GM18505 (cell line): ENCODE measurements at regions not wholly inside any gene's neighbourhood (a gene's known extent, or its start where the extent isn't known, plus 50 kb on each side); places are given as distances from the start of the nearest gene placed in this dataset.

Experiments used
- ATAC-seq: cut with Tn5 transposase; IDR thresholded peaks from one replicate; pipeline ENCODE4 v1.9.1; 2021; ENCODE audit not compliant: unreplicated experiment
- POLR2A ChIP-seq: IDR thresholded peaks from 4 replicates; pipeline ENCODE4 v1.6.1; 2011; ENCODE audit warnings: borderline replicate concordance; ENCODE audit not compliant: insufficient read depth, insufficient read length; ENCODE audit errors: extremely low read depth

DNA sequence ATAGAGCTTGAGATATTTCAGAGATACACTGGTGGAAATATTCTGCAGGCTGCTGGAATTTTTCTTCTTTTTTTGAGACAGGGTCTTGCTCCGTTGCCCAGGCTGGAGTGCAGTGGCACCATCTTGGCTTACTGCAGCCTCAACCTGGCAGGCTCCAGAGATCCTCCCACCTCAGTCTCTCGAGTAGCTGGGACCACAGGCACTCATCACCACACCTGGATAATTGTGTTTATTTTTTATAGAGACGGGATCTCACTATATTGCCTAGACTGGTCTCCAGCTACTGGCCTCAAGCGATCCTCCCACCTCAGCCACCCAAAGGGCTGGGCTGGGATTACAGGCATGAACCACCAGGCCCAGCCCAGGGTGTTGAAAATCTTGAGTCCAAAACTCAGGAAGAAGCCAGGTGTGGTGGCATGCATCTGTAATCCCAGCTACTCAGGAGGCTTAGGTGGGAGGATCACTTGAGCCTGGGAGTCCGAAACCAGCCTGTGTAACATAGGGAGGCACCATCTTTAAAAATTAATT lies 55.7 kb upstream of the FOXK1 start:
- no peak for ATAC-seq
- no peak for TF ChIP-seq POLR2A

DNA sequence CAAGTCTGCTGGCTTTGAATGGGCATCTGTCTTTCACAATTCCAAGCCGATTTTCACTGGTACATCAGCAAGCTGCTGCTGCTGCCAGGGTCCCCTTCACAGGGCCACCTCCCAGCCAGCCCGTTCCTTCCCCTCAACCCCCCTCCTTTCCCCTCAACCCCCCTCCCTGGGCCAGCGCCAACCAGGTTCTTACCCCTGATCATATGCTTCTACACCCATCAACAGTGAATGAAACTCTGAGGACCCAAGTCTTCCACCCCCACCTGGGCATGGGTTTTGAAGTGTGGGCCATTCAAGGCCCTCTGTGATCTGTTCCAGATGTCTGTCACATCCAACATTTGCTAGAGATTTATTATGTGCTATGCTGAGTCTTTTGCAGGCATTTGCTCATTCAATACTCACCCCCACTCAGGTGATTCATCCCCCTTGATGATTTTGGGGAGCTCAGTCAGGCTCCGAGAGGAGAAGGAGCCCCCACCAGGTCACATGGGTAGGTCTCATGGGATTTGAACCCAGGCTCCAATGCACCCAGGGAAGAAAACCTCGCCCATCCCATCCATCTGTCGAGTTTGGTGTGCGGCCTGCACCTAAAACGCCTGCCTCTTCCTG lies 52.7 kb upstream of the FOXK1 start:
- no peak for ATAC-seq

DNA sequence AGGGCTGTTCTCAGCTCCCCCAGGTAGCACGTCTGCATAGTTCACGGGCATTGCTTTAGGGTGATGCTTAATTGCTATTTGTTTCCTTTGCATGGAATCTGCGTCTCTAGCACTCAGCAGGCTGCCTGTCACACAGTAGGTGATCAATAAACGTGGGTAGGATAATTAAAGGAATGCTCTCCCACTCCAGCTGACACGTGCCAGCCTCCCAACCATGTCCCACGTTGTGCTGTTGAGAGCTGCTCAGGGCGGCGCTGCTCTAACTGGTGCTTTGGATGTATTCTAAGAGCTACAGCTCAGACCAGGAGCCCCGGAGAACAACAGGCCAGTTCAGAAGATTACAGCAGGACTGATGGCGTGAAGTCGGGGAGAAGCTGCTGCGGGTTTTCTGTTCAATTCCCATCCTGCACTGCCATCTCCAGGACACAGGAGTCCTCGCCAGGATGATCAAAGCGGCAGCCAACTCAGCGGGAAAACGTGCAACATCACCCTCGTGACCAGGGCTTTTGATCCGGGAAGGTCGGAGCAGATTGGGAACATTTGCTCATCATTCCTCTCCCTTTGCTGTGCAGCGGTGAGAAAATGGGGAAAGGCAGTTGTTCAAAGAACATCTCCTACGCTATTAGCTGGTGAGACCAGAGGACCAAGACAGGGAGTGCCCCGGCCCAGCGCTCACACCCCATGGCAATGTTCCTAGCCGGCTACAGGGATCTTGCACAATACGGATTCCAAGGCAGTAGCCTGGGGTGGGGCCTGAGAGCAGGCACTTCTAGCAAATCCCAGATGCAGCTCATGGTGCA lies 50.5 kb upstream of the FOXK1 start:
- TF ChIP-seq POLR2A = no peak
- no peak for ATAC-seq

More for the DNA sequence above, 52.7 kb upstream of the FOXK1 start:
- no peak for TF ChIP-seq POLR2A
